ENCODE measurements at regions not wholly inside any gene's neighbourhood (a gene's known extent, or its start where the extent isn't known, plus 50 kb on each side); places are given as distances from the start of the nearest gene placed in this dataset.

DNA sequence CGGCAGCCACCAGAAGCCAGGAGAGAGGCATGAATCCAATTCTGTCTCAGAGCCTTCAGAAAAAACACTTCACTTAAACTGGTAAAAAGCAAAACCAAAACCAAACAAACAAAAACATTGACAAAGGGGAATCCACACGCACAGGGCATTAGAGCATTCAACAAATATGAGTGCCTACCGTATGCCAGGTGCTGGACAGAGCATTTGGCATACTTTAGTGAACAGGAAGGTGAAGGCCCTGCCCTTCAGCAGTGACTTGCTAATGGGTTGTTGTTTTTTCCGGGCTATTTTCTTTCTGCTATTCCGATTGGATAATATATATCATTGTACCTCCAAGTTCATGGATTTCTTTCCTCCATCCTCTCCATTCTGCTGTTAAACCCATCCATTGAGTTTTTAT is 71.7 kb upstream of the RUFY1 start:
- DNase-seq = no peak
- BruUV-seq (replicated peaks) = no TSS peak
- intact Hi-C loops (cut with micrococcal nuclease; ENCODE audit: unreplicated experiment) = no loop called here
- H3K27ac ChIP-seq = no peak overlapping the region
- H3K36me3 ChIP-seq (ENCODE audit: low read depth) = no peaks in the 10 kb centered on the region
- peaks cover 94% of the 10 kb centered on the region for H3K27me3 ChIP-seq (ENCODE audit: insufficient read depth, low read depth)
- H3K9me2 ChIP-seq (ENCODE audit: insufficient read depth) = no peaks in the 10 kb centered on the region
- no peaks in the 10 kb centered on the region for H3K4me1 ChIP-seq (replicated peaks; ENCODE audit: insufficient read depth)
- no peaks in the 10 kb centered on the region for H3K9me3 ChIP-seq (ENCODE audit: insufficient read depth, low read depth)
- H3K79me2 ChIP-seq (ENCODE audit: low read depth) = no peaks in the 10 kb centered on the region
- TF ChIP-seq EZH2 (IDR thresholded peaks at IDR 0.05; ENCODE audit: low read depth) (no peak), CTCF (conservative IDR thresholded peaks at IDR 0.05) (no peak)
- no peaks in the 10 kb centered on the region for H3F3A ChIP-seq (ENCODE audit: insufficient read depth, low read depth)
- H3K4me2 ChIP-seq = no peak overlapping the region
- no peaks in the 10 kb centered on the region for H4K20me1 ChIP-seq (ENCODE audit: insufficient read depth)
- H2AFZ ChIP-seq = no peak overlapping the region
- no peak overlapping the region for H3K4me3 ChIP-seq
- POLR2A ChIA-PET (ENCODE audit: unreplicated experiment) = no interaction called here
- CTCF ChIA-PET = no interaction called here

DNA sequence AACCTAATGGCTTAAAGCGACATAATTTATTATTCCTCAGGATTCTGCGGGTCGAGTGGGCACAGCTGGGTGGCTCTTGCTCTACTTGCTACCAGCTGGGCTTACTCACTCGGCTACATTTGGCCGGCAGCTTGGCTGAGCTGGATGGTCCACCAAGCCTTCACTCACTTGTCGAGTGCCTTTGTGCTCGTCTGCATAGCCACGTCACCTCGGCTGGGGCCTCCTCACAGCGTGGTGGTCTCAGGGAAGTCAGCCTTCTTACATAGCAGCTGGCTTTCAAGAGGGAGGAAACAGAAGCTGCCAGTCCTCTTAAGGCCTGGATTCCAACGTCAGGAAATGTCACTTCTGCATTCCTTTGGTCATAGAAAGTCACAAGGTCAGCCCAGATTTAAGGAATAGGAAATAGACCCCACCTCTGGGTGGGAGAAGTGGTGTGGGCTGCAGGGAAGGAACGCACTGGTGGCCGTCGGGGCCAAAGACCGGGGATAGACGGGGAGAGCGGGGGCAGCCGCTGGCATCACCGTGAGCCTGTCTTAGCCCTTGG is 75.1 kb upstream of the RUFY1 start:
- TF ChIP-seq EZH2 (IDR thresholded peaks at IDR 0.05; ENCODE audit: low read depth) (no peak), CTCF (conservative IDR thresholded peaks at IDR 0.05) (no peak)
- no peak for DNase-seq
- Histone ChIP-seq H2AFZ (no peak overlapping the region), H3K4me1 (replicated peaks; ENCODE audit: insufficient read depth) (no peaks in the 10 kb centered on the region), H3K9me3 (ENCODE audit: insufficient read depth, low read depth) (no peaks in the 10 kb centered on the region), H3K4me2 (no peak overlapping the region), H3K4me3 (no peak overlapping the region), H3K36me3 (ENCODE audit: low read depth) (no peaks in the 10 kb centered on the region), H3K79me2 (ENCODE audit: low read depth) (no peaks in the 10 kb centered on the region), H3K27me3 (ENCODE audit: insufficient read depth, low read depth) (peaks cover 91% of the 10 kb centered on the region), H3F3A (ENCODE audit: insufficient read depth, low read depth) (no peaks in the 10 kb centered on the region), H3K27ac (no peak overlapping the region), H3K9me2 (ENCODE audit: insufficient read depth) (no peaks in the 10 kb centered on the region), H4K20me1 (ENCODE audit: insufficient read depth) (no peaks in the 10 kb centered on the region)
- intact Hi-C loops (cut with micrococcal nuclease; ENCODE audit: unreplicated experiment) = no loop called here
- ChIA-PET POLR2A (ENCODE audit: unreplicated experiment) (no interaction called here), CTCF (no interaction called here)
- BruUV-seq (replicated peaks) = no TSS peak

DNA sequence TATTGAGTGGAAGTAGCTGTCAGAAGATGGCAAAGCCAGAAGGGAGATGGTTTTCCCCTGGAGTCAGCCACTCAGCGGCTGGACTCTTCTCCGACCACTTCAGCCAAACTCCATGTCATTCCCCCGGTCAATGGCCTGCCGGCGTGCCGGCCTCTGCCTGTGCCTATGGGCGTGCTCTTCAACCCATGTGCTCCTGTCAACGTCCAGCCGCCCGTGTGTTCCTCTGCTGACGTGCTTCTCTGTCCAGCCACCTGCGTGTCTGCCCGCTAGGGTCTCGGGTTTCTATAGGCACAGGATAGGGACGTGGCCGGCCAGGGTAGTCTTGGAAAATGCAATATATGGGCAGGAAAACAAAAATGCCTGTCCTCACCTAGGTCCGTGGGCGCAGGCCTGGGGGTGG is 77.7 kb upstream of the RUFY1 start:
- H3K79me2 ChIP-seq (ENCODE audit: low read depth) = no peaks in the 10 kb centered on the region
- H3K9me3 ChIP-seq (ENCODE audit: insufficient read depth, low read depth) = no peaks in the 10 kb centered on the region
- POLR2A ChIA-PET (ENCODE audit: unreplicated experiment) = no interaction called here
- H3K4me3 ChIP-seq = no peak overlapping the region
- H3K36me3 ChIP-seq (ENCODE audit: low read depth) = no peaks in the 10 kb centered on the region
- H3K27me3 ChIP-seq (ENCODE audit: insufficient read depth, low read depth) = peaks cover 90% of the 10 kb centered on the region
- H3F3A ChIP-seq (ENCODE audit: insufficient read depth, low read depth) = no peaks in the 10 kb centered on the region
- no peaks in the 10 kb centered on the region for H3K4me1 ChIP-seq (replicated peaks; ENCODE audit: insufficient read depth)
- no peak overlapping the region for H2AFZ ChIP-seq
- CTCF ChIA-PET = no interaction called here
- H3K9me2 ChIP-seq (ENCODE audit: insufficient read depth) = no peaks in the 10 kb centered on the region
- no peak for DNase-seq
- no peak overlapping the region for H3K4me2 ChIP-seq
- intact Hi-C loops (cut with micrococcal nuclease; ENCODE audit: unreplicated experiment) = no loop called here
- TF ChIP-seq CTCF (conservative IDR thresholded peaks at IDR 0.05) (no peak), EZH2 (IDR thresholded peaks at IDR 0.05; ENCODE audit: low read depth) (no peak)
- no TSS peak for BruUV-seq (replicated peaks)
- no peak overlapping the region for H3K27ac ChIP-seq
- H4K20me1 ChIP-seq (ENCODE audit: insufficient read depth) = no peaks in the 10 kb centered on the region
